GM12878 (cell line): ENCODE measurements at regions not wholly inside any gene's neighbourhood (a gene's known extent, or its start where the extent isn't known, plus 50 kb on each side); places are given as distances from the start of the nearest gene placed in this dataset.

Experiments
- ATAC-seq: fragments of 200-7000 bp; cut with Tn5 transposase; 3 replicates; pipeline ENCODE4 v1.9.1; 2020; ENCODE audit warnings: mild to moderate bottlenecking, moderate library complexity
- BruUV-seq: library from RNA; stranded (reverse); fragments of 400-500 nt; replicated peaks from 2 replicates; lab custom pipeline; 2021; lab: Mats Ljungman, UMichigan
- CTCF ChIA-PET: fragments of 300-600 bp; sonication (Branson Sonifier 250); formaldehyde crosslinking; extraction: SDS; loops from one replicate; lab custom pipeline; 2021; ENCODE audit warnings: inconsistent platforms; lab: Yijun Ruan, JAX
- POLR2A ChIA-PET: fragments of 350-600 bp; formaldehyde crosslinking; extraction: SDS; loops from one replicate; lab custom pipeline; 2021; ENCODE audit warnings: inconsistent platforms; lab: Charles Lee
- RAD21 ChIA-PET: fragments of 300-600 bp; sonication (Branson Sonifier 250); formaldehyde crosslinking; loops from one replicate; lab custom pipeline; 2023; ENCODE audit warnings: antibody characterized with exemption; ENCODE audit not compliant: unreplicated experiment; lab: Charles Lee
- SMC1A ChIA-PET: fragments of 300-600 bp; sonication (Branson Sonifier 250); formaldehyde crosslinking; loops from one replicate; lab custom pipeline; 2023; ENCODE audit not compliant: unreplicated experiment, uncharacterized antibody; lab: Charles Lee
- DNase-seq: peaks from one replicate; pipeline ENCODE4 v3.0.0-alpha.2; 2011; ENCODE audit warnings: low read depth, low spot score
- FAIRE-seq: peaks from 3 replicates; lab custom pipeline; 2011; peaks lifted over from hg19 to GRCh38; lab: Jason Lieb, UNC
- H2AFZ ChIP-seq: 2 replicates; pipeline ENCODE4 v1.6.0; 2011; ENCODE audit warnings: low read depth, low read length, control low read depth; ENCODE audit not compliant: control insufficient read depth
- H3K27ac ChIP-seq: 2 replicates; pipeline ENCODE4 v1.5.1; 2011; ENCODE audit warnings: control low read depth; ENCODE audit not compliant: control insufficient read depth, insufficient read depth
- H3K27me3 ChIP-seq, 2 experiments: replicated peaks in 1 of 2; 2 replicates each; pipeline versions ENCODE4 v1.6.0 to v1.6.1; 2011; ENCODE audit warnings: low read length in 1 of 2; ENCODE audit not compliant: control insufficient read depth in 2 of 2, insufficient read depth in 2 of 2
- H3K36me3 ChIP-seq, 2 experiments: 2 replicates each; pipeline ENCODE4 v1.5.1; 2011; ENCODE audit warnings: low read length in 1 of 2; ENCODE audit not compliant: control insufficient read depth in 2 of 2, insufficient read depth in 2 of 2
- H3K4me1 ChIP-seq: 2 replicates; pipeline ENCODE4 v1.6.1; 2011; ENCODE audit warnings: mild to moderate bottlenecking, low read length, moderate library complexity, mixed read lengths; ENCODE audit not compliant: control insufficient read depth, insufficient read depth
- H3K4me2 ChIP-seq: 2 replicates; pipeline ENCODE4 v1.6.0; 2011; ENCODE audit warnings: control low read depth; ENCODE audit not compliant: control insufficient read depth, insufficient read depth
- H3K4me3 ChIP-seq: fragments of 200-600 bp; sonication (generic); 2 replicates; pipeline ENCODE4 v1.5.1; 2016
- H3K79me2 ChIP-seq: 2 replicates; pipeline ENCODE4 v1.6.0; 2011; ENCODE audit warnings: low read length; ENCODE audit not compliant: control insufficient read depth, insufficient read depth
- H3K9ac ChIP-seq: 2 replicates; pipeline ENCODE4 v1.8.0; 2011; ENCODE audit warnings: low read length, control low read depth, mixed read lengths; ENCODE audit not compliant: control insufficient read depth, insufficient read depth
- H3K9me3 ChIP-seq: replicated peaks from 3 replicates; pipeline ENCODE4 v1.5.1; 2011; ENCODE audit warnings: mild to moderate bottlenecking, low read length; ENCODE audit not compliant: control insufficient read depth, insufficient read depth
- H4K20me1 ChIP-seq: 2 replicates; pipeline ENCODE4 v1.6.0; 2011; ENCODE audit not compliant: control insufficient read depth, insufficient read depth
- ASH2L ChIP-seq: fragments of 300-600, 200-600 bp; sonication (generic); IDR thresholded peaks from 2 replicates; pipeline ENCODE4 v1.6.1; 2017; ENCODE audit warnings: low read depth, mild to moderate bottlenecking, borderline replicate concordance
- ATF2 ChIP-seq: IDR thresholded peaks from 2 replicates; pipeline ENCODE4 v1.6.1; 2012; ENCODE audit warnings: low read length, inconsistent platforms
- CHD2 ChIP-seq: IDR thresholded peaks from 2 replicates; pipeline ENCODE4 v1.6.1; 2011; ENCODE audit warnings: low read depth, low read length, improper control_type of control experiment, borderline replicate concordance
- CREB1 ChIP-seq: IDR thresholded peaks from 2 replicates; pipeline ENCODE4 v1.6.1; 2012; ENCODE audit warnings: low read depth, mild to moderate bottlenecking, inconsistent platforms
- HDAC2 ChIP-seq: fragments of 200-600 bp; sonication (generic); IDR thresholded peaks from 2 replicates; pipeline ENCODE4 v1.6.1; 2017
- JUNB ChIP-seq: IDR thresholded peaks from 2 replicates; pipeline ENCODE4 v1.6.1; 2016; ENCODE audit warnings: antibody characterized with exemption, mild to moderate bottlenecking
- KAT2A ChIP-seq: conservative IDR thresholded peaks from 2 replicates; pipeline ENCODE4 v1.6.1; 2011; ENCODE audit warnings: low read depth, low read length; ENCODE audit not compliant: control insufficient read depth
- POLR2AphosphoS5 ChIP-seq: IDR thresholded peaks from 2 replicates; pipeline ENCODE4 v1.6.1; 2011; ENCODE audit warnings: mild to moderate bottlenecking, low read length, inconsistent platforms
- RCOR1 ChIP-seq: conservative IDR thresholded peaks from 2 replicates; pipeline ENCODE4 v1.6.1; 2012; ENCODE audit warnings: low read depth, low read length, improper control_type of control experiment
- RELA ChIP-seq: fragments of 450-650 bp; IDR thresholded peaks from 2 replicates; pipeline ENCODE4 v1.8.0; 2014; ENCODE audit warnings: borderline replicate concordance; ENCODE audit not compliant: partially characterized antibody
- RELB ChIP-seq: fragments of 450-650 bp; IDR thresholded peaks from 2 replicates; pipeline ENCODE4 v1.6.1; 2017; ENCODE audit warnings: low read depth, mild to moderate bottlenecking, moderate library complexity
- SREBF1 ChIP-seq: IDR thresholded peaks from 2 replicates; pipeline ENCODE4 v1.6.1; 2012; ENCODE audit warnings: mild to moderate bottlenecking, low read length
- SUPT20H ChIP-seq: IDR thresholded peaks from 2 replicates; pipeline ENCODE4 v1.6.1; 2011; ENCODE audit warnings: low read depth, mild to moderate bottlenecking, low read length, moderate library complexity, borderline replicate concordance; ENCODE audit not compliant: control insufficient read depth
- TARDBP ChIP-seq: IDR thresholded peaks from 2 replicates; pipeline ENCODE4 v1.6.1; 2016; ENCODE audit warnings: borderline replicate concordance
- WRNIP1 ChIP-seq: IDR thresholded peaks from 2 replicates; pipeline ENCODE4 v1.6.1; 2011; ENCODE audit warnings: low read depth, low read length, improper control_type of control experiment, borderline replicate concordance
- ZBED1 ChIP-seq: IDR thresholded peaks from 2 replicates; pipeline ENCODE4 v1.6.1; 2016; ENCODE audit warnings: borderline replicate concordance
- ZBTB11 ChIP-seq: fragments of 450-650 bp; formaldehyde crosslinking; IDR thresholded peaks from 2 replicates; pipeline ENCODE4 v1.5.0; 2022; ENCODE audit warnings: mild to moderate bottlenecking, missing genetic modification characterization
- ZNF24 ChIP-seq: fragments of 450-650 bp; IDR thresholded peaks from 2 replicates; pipeline ENCODE4 v1.6.1; 2017; ENCODE audit warnings: antibody characterized with exemption, mild to moderate bottlenecking
- WGBS: methylation state at CpG from one replicate; pipeline ENCODE4 v1.1.6; 2016; ENCODE audit warnings: low lambda C conversion rate; ENCODE audit not compliant: insufficient replicate concordance, insufficient coverage; ENCODE audit errors: missing lambda C conversion rate; 5-methylcytosine and 5-hydroxymethylcytosine counted together
- in situ Hi-C: fragments of 300-500 bp; cut with MboI; formaldehyde crosslinking; loops from 9 replicates; pipeline ENCODE4 v1.14.3; 2018; ENCODE audit warnings: mixed read lengths
- intact Hi-C: fragments of 100-400 bp; cut with micrococcal nuclease; formaldehyde crosslinking; loops from one replicate; pipeline ENCODE4 v1.14.2; 2022; ENCODE audit not compliant: unreplicated experiment
- TF ChIP-seq, protein P1 (sequence below): fragments of 450-650 bp; IDR thresholded peaks from 2 replicates; pipeline ENCODE4 v1.6.1; 2014; ENCODE audit warnings: mild to moderate bottlenecking

DNA sequence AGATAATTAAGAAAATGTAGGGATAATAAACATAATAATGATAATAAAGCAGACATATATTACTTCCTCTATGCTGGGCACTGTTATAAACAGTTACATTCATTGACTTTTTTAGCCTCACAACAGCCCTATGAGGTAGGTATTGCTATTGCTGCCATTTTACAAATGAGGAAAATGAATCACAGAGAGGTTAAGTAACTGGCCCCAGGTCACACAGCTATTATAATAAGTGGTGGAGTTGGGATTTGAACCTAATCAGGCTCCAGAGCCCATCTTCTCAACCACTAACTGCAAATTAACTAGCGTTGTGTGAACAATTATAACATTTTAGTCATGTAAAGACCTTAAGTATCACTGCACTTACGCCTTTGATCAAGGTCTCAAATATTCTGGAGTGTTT is 62.5 kb upstream of the PIK3CG start:
- ChIA-PET RAD21 (no interaction called here), CTCF (interaction anchor here (1.0 kb wide), 1 partner anchor 347 kb away, joined by 3 read pairs; no protein-coding TSS in a partner anchor), POLR2A (no interaction called here), SMC1A (no interaction called here)
- ATAC-seq: no peak
- Histone ChIP-seq H3K4me2 (no peak overlapping the region), H3K9me3 (no peaks in the 10 kb centered on the region), H4K20me1 (no peaks in the 10 kb centered on the region), H3K36me3 (no peaks in the 10 kb centered on the region), H3K4me3 (no peak overlapping the region), H3K9ac (no peak overlapping the region), H3K79me2 (no peaks in the 10 kb centered on the region), H3K27me3 (no peaks in the 10 kb centered on the region; a peak in 1 of 4 replicates), H2AFZ (no peak overlapping the region), H3K27ac (no peak overlapping the region), H3K4me1 (no peaks in the 10 kb centered on the region)
- FAIRE-seq: no peak
- 12% methylated on average over 2 of the region's 2 CpGs for WGBS
- no peak for DNase-seq
- TF ChIP-seq ASH2L (no peak), CREB1 (no peak), ZBTB11 (no peak), SREBF1 (no peak), ATF2 (no peak), RELB (no peak), RELA (no peak), KAT2A (no peak), WRNIP1 (no peak), SUPT20H (no peak), JUNB (no peak), HDAC2 (no peak), ZBED1 (no peak), CHD2 (no peak), ZNF24 (no peak), POLR2AphosphoS5 (no peak), TARDBP (no peak), RCOR1 (no peak)
- TF ChIP-seq, protein P1, sequence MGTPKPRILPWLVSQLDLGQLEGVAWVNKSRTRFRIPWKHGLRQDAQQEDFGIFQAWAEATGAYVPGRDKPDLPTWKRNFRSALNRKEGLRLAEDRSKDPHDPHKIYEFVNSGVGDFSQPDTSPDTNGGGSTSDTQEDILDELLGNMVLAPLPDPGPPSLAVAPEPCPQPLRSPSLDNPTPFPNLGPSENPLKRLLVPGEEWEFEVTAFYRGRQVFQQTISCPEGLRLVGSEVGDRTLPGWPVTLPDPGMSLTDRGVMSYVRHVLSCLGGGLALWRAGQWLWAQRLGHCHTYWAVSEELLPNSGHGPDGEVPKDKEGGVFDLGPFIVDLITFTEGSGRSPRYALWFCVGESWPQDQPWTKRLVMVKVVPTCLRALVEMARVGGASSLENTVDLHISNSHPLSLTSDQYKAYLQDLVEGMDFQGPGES: no peak
- no TSS peak for BruUV-seq
- in situ Hi-C loops (no loop called here), intact Hi-C loops (no loop called here)
